H1 (cell line): ENCODE measurements at regions not wholly inside any gene's neighbourhood (a gene's known extent, or its start where the extent isn't known, plus 50 kb on each side); places are given as distances from the start of the nearest gene placed in this dataset.

ENCODE experiments used
- CTCF ChIA-PET: fragments of 300-600 bp; sonication (Branson Sonifier 250); formaldehyde crosslinking; loops from one replicate; lab custom pipeline; 2021; ENCODE audit not compliant: partially characterized antibody; lab: Charles Lee
- POLR2A ChIA-PET: fragments of 300-600 bp; sonication (Branson Sonifier 250); formaldehyde crosslinking; loops from one replicate; lab custom pipeline; 2021; ENCODE audit warnings: inconsistent platforms; ENCODE audit not compliant: partially characterized antibody; lab: Charles Lee
- DNase-seq, 2 experiments: peaks; one replicate each; pipeline versions ENCODE4 v3.0.0 to v3.0.0-alpha.2; 2010 to 2022; ENCODE audit warnings: low spot score in 2 of 2, low read depth in 1 of 2, mixed read lengths in 1 of 2
- FAIRE-seq: peaks from 2 replicates; lab custom pipeline; 2011; peaks lifted over from hg19 to GRCh38; lab: Jason Lieb, UNC
- H2AFZ ChIP-seq: 2 replicates; pipeline ENCODE4 v1.8.1; 2012; ENCODE audit warnings: low read length, inconsistent platforms
- H2AK5ac ChIP-seq: 2 replicates; pipeline ENCODE4 v1.6.1; 2013; ENCODE audit warnings: low read depth, low read length
- H2BK120ac ChIP-seq: replicated peaks from 2 replicates; pipeline ENCODE3; 2013; ENCODE audit warnings: low read depth, low read length, inconsistent platforms
- H2BK12ac ChIP-seq: 2 replicates; pipeline ENCODE4 v1.6.1; 2013; ENCODE audit warnings: low read depth, low read length
- H2BK15ac ChIP-seq: 2 replicates; pipeline ENCODE4 v1.6.1; 2013; ENCODE audit warnings: low read length
- H2BK20ac ChIP-seq: 2 replicates; pipeline ENCODE4 v1.6.1; 2013; ENCODE audit warnings: low read length
- H2BK5ac ChIP-seq: 2 replicates; pipeline ENCODE4 v1.6.1; 2013; ENCODE audit warnings: low read depth, low read length
- H3K14ac ChIP-seq: 2 replicates; pipeline ENCODE4 v1.6.1; 2013; ENCODE audit warnings: inconsistent platforms; ENCODE audit not compliant: insufficient read length
- H3K18ac ChIP-seq: 2 replicates; pipeline ENCODE4 v1.6.1; 2013; ENCODE audit warnings: low read length; ENCODE audit errors: extremely low read depth
- H3K23ac ChIP-seq: 2 replicates; pipeline ENCODE4 v1.6.1; 2013; ENCODE audit warnings: inconsistent platforms; ENCODE audit not compliant: insufficient read length
- H3K23me2 ChIP-seq: 2 replicates; pipeline ENCODE4 v1.6.1; 2013; ENCODE audit warnings: low read depth, low read length
- H3K27ac ChIP-seq: 2 replicates; pipeline ENCODE4 v1.6.1; 2011; ENCODE audit warnings: low read depth, low read length, inconsistent platforms
- H3K27me3 ChIP-seq, 4 experiments: replicated peaks in 1 of 4; 1 replicate in 1 of 4; 2 replicates in 3 of 4; pipeline versions ENCODE4 v1.6.1 to v1.8.1; 2011 to 2013; ENCODE audit warnings: low read length in 3 of 4, mild to moderate bottlenecking in 3 of 4, inconsistent platforms in 2 of 4, mixed read lengths in 2 of 4, moderate library complexity in 1 of 4; ENCODE audit not compliant: control insufficient read depth in 3 of 4, insufficient read depth in 3 of 4; ENCODE audit errors: extremely low read depth in 1 of 4
- H3K36me3 ChIP-seq, 4 experiments: 2 replicates each; pipeline versions ENCODE4 v1.6.1 to v1.8.1; 2011 to 2013; ENCODE audit warnings: mild to moderate bottlenecking in 4 of 4, low read length in 3 of 4, moderate library complexity in 2 of 4, control low read depth in 1 of 4, inconsistent platforms in 1 of 4; ENCODE audit not compliant: insufficient read depth in 4 of 4, control insufficient read depth in 2 of 4
- H3K4ac ChIP-seq: replicated peaks from 2 replicates; pipeline ENCODE3; 2013; ENCODE audit warnings: low read length, low read depth, mixed read lengths, inconsistent platforms; ENCODE audit not compliant: insufficient read length
- H3K4me1 ChIP-seq, 4 experiments: replicated peaks in 1 of 4; 1 replicate in 1 of 4; 2 replicates in 3 of 4; pipeline versions ENCODE4 v1.6.1 to v1.8.1; 2011 to 2013; ENCODE audit warnings: low read length in 3 of 4, inconsistent platforms in 2 of 4, mixed read lengths in 1 of 4; ENCODE audit not compliant: insufficient read depth in 4 of 4, control insufficient read depth in 3 of 4
- H3K4me2 ChIP-seq, 2 experiments: 2 replicates each; pipeline versions ENCODE4 v1.6.1 to v1.8.1; 2011 to 2013; ENCODE audit warnings: low read depth in 2 of 2, low read length in 2 of 2, control low read depth in 1 of 2, inconsistent platforms in 1 of 2, mild to moderate bottlenecking in 1 of 2; ENCODE audit not compliant: insufficient read depth in 1 of 2
- H3K4me3 ChIP-seq, 4 experiments: fragments of 200-600, 300-600 bp in 1 of 4; sonication (generic), shearing (Covaris generic), sonication (Bioruptor Twin) in 1 of 4; 2 replicates each; pipeline versions ENCODE4 v1.5.1 to v1.8.1; 2011 to 2016; ENCODE audit warnings: low read length in 4 of 4, low read depth in 3 of 4, control low read depth in 2 of 4, inconsistent platforms in 2 of 4, mild to moderate bottlenecking in 2 of 4, mixed read lengths in 1 of 4, moderate library complexity in 1 of 4; ENCODE audit not compliant: insufficient read depth in 2 of 4; ENCODE audit errors: extremely low read depth in 1 of 4
- H3K56ac ChIP-seq: replicated peaks from 2 replicates; pipeline ENCODE3; 2013; ENCODE audit warnings: low read depth, mild to moderate bottlenecking, mixed read lengths, low read length, inconsistent platforms; ENCODE audit not compliant: insufficient read length
- H3K79me1 ChIP-seq: 2 replicates; pipeline ENCODE4 v1.6.1; 2013; ENCODE audit warnings: low read depth, low read length, control low read depth
- H3K79me2 ChIP-seq, 2 experiments: 2 replicates each; pipeline versions ENCODE4 v1.6.1 to v1.8.1; 2012 to 2013; ENCODE audit warnings: low read length in 2 of 2, mild to moderate bottlenecking in 2 of 2, inconsistent platforms in 1 of 2; ENCODE audit not compliant: insufficient read depth in 2 of 2, control insufficient read depth in 1 of 2
- H3K9ac ChIP-seq, 4 experiments: replicated peaks in 1 of 4; 1 replicate in 1 of 4; 2 replicates in 3 of 4; pipeline versions ENCODE4 v1.6.1 to v1.8.1; 2011 to 2013; ENCODE audit warnings: low read depth in 3 of 4, low read length in 3 of 4, control low read depth in 2 of 4, mild to moderate bottlenecking in 2 of 4, moderate library complexity in 2 of 4, inconsistent platforms in 1 of 4; ENCODE audit errors: extremely low read depth in 1 of 4
- H3K9me3 ChIP-seq, 2 experiments: 2 replicates each; pipeline versions ENCODE4 v1.6.1 to v1.8.1; 2012 to 2013; ENCODE audit warnings: mild to moderate bottlenecking in 2 of 2, moderate library complexity in 2 of 2, control low read depth in 1 of 2, inconsistent platforms in 1 of 2, low read depth in 1 of 2, low read length in 1 of 2, mixed read lengths in 1 of 2; ENCODE audit not compliant: insufficient read depth in 2 of 2
- H4K20me1 ChIP-seq, 2 experiments: replicated peaks in 1 of 2; 2 replicates each; pipeline versions ENCODE3 to v1.8.1; 2011 to 2013; ENCODE audit warnings: inconsistent platforms in 2 of 2, low read length in 2 of 2, mild to moderate bottlenecking in 1 of 2; ENCODE audit not compliant: insufficient read depth in 2 of 2, control insufficient read depth in 1 of 2
- H4K5ac ChIP-seq: 2 replicates; pipeline ENCODE4 v1.6.1; 2013; ENCODE audit warnings: low read length, low read depth, mixed read lengths, inconsistent platforms; ENCODE audit not compliant: insufficient read length
- H4K8ac ChIP-seq: 2 replicates; pipeline ENCODE4 v1.8.0; 2013; ENCODE audit warnings: mild to moderate bottlenecking, moderate library complexity, low read length, inconsistent platforms; ENCODE audit not compliant: insufficient read depth; ENCODE audit errors: extremely low read depth
- H4K91ac ChIP-seq: replicated peaks from 2 replicates; pipeline ENCODE3; 2013; ENCODE audit warnings: low read length, mixed read lengths, inconsistent platforms; ENCODE audit not compliant: insufficient read length
- CBX8 ChIP-seq: fragments of 300-800, 300-1000 bp; sonication (generic); IDR thresholded peaks from 2 replicates; pipeline ENCODE4 v1.7.1; 2016; ENCODE audit warnings: low read depth, low read length, borderline replicate concordance
- CTCF ChIP-seq, 3 experiments: IDR thresholded peaks; 1 replicate in 2 of 3; 2 replicates in 1 of 3; pipeline versions ENCODE4 v1.5.1 to v1.6.1; 2011; ENCODE audit warnings: low read length in 3 of 3, mild to moderate bottlenecking in 3 of 3, inconsistent platforms in 2 of 3, low read depth in 1 of 3, moderate library complexity in 1 of 3; ENCODE audit not compliant: insufficient read depth in 1 of 3; ENCODE audit errors: control extremely low read depth in 1 of 3
- JUND ChIP-seq: IDR thresholded peaks from 2 replicates; pipeline ENCODE4 v1.6.1; 2011; ENCODE audit warnings: mild to moderate bottlenecking, improper control_type of control experiment, low read length
- KDM1A ChIP-seq: fragments of 200-600, 300-600 bp; sonication (generic); IDR thresholded peaks from 2 replicates; pipeline ENCODE4 v1.7.1; 2016; ENCODE audit warnings: mild to moderate bottlenecking, low read length, borderline replicate concordance
- POLR2AphosphoS5 ChIP-seq: IDR thresholded peaks from 2 replicates; pipeline ENCODE4 v1.6.1; 2011; ENCODE audit warnings: low read depth, low read length
- POU5F1 ChIP-seq: IDR thresholded peaks from 2 replicates; pipeline ENCODE4 v1.6.1; 2011; ENCODE audit warnings: low read depth, mild to moderate bottlenecking, low read length, moderate library complexity
- RFX5 ChIP-seq: IDR thresholded peaks from 2 replicates; pipeline ENCODE4 v1.6.1; 2011; ENCODE audit warnings: low read depth, low read length, improper control_type of control experiment, borderline replicate concordance
- RNF2 ChIP-seq: fragments of 200-900, 300-1000 bp; sonication (generic); IDR thresholded peaks from 2 replicates; pipeline ENCODE4 v1.7.1; 2016; ENCODE audit warnings: borderline replicate concordance, low read depth, mild to moderate bottlenecking, antibody characterized with exemption, low read length; ENCODE audit not compliant: poor library complexity, severe bottlenecking; ENCODE audit errors: missing control alignments
- SAP30 ChIP-seq: fragments of 300-600 bp; sonication (generic); IDR thresholded peaks from 2 replicates; pipeline ENCODE4 v1.7.1; 2012; ENCODE audit warnings: low read length, moderate library complexity, mild to moderate bottlenecking, inconsistent platforms; ENCODE audit not compliant: insufficient read depth, insufficient replicate concordance
- TCF12 ChIP-seq: IDR thresholded peaks from 2 replicates; pipeline ENCODE4 v1.6.1; 2011; ENCODE audit warnings: low read depth, mild to moderate bottlenecking, low read length
- YY1 ChIP-seq: IDR thresholded peaks from 2 replicates; pipeline ENCODE4 v1.6.1; 2011; ENCODE audit warnings: low read depth, mild to moderate bottlenecking, low read length
- WGBS, 2 experiments: shearing (Covaris generic) in 1 of 2; methylation state at CpG; one replicate each; pipeline versions ENCODE4 v1.1.6 to v1.1.7; 2013 to 2015; ENCODE audit warnings: low lambda C conversion rate in 2 of 2, mixed read lengths in 2 of 2, inconsistent platforms in 1 of 2, low coverage in 1 of 2, missing lambda C conversion rate in 1 of 2; ENCODE audit not compliant: insufficient replicate concordance in 2 of 2, insufficient coverage in 1 of 2, insufficient read length in 1 of 2; ENCODE audit errors: extremely low coverage in 1 of 2, missing lambda C conversion rate in 1 of 2; 5-methylcytosine and 5-hydroxymethylcytosine counted together

DNA sequence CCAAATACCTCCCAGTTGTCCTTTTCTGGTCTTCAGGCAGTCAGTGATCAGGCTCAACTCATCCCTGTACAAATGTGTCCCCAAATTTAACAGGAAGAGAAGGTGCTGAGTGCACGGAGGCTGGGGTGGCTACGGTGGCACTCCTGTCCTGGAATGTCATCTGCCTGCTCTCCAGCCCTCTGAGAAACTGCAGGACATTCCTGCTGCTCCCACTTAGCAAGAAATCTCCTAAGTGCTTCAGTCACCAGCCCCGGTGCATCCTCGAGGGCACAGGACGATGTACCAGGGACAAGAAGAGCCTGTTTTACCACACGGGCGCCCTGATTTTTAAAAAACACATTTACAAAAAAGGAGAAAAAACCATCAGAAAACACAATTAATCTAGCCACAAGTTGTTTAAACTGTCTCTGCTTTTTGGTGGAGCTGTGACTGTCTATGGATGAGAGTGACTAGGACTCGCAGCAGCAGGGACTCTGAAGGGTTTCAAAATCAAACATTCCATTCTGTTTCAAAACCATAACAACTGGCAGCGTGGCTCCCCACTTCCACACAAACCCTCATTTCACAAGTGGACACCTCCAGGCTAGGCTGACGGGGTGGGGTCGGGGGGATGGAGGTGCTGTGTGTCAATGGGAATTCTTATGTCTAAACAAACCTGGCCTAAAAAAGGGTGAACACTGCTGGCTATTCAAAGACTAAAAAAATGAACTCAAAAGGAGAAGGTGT, 65.3 kb upstream of the CNEP1R1 start:
- no peak overlapping the region for H2AK5ac ChIP-seq
- no peaks in the 10 kb centered on the region for H3K79me2 ChIP-seq
- H2BK20ac ChIP-seq = no peak overlapping the region
- H4K8ac ChIP-seq = no peak overlapping the region
- 88% methylated on average over 11 of the region's 11 CpGs; no CpG with 5 or more reads in 1 of the 2 experiments for WGBS, 2 experiments
- no peak overlapping the region for H3K14ac ChIP-seq
- no peak overlapping the region for H3K56ac ChIP-seq
- no peak overlapping the region for H2BK15ac ChIP-seq
- H2BK5ac ChIP-seq = no peak overlapping the region
- H2BK12ac ChIP-seq = no peak overlapping the region
- no peaks in the 10 kb centered on the region for H3K9me3 ChIP-seq
- H3K9ac ChIP-seq = no peak overlapping the region
- no peaks in the 10 kb centered on the region for H3K4me1 ChIP-seq
- H3K4me2 ChIP-seq = no peak overlapping the region
- H3K27ac ChIP-seq = no peak overlapping the region
- no peak overlapping the region for H4K91ac ChIP-seq
- POLR2A ChIA-PET = no interaction called here
- no peak overlapping the region for H3K23ac ChIP-seq
- H2AFZ ChIP-seq = no peak overlapping the region
- CTCF ChIA-PET = no interaction called here
- FAIRE-seq = no peak
- no peaks in the 10 kb centered on the region for H4K20me1 ChIP-seq
- DNase-seq = no peak
- H3K18ac ChIP-seq = no peak overlapping the region
- no peak overlapping the region for H3K4me3 ChIP-seq
- H3K23me2 ChIP-seq = no peaks in the 10 kb centered on the region
- H2BK120ac ChIP-seq = no peak overlapping the region
- no peak overlapping the region for H4K5ac ChIP-seq
- H3K36me3 ChIP-seq = no peaks in the 10 kb centered on the region
- no peaks in the 10 kb centered on the region for H3K27me3 ChIP-seq
- H3K4ac ChIP-seq = no peak overlapping the region
- no peaks in the 10 kb centered on the region for H3K79me1 ChIP-seq
- TF ChIP-seq KDM1A = no peak
- TF ChIP-seq RNF2 = no peak
- no peak for TF ChIP-seq CTCF (IDR thresholded peaks at IDR 0.05; ENCODE audit: control extremely low read depth in 1 of 3, insufficient read depth in 1 of 3, low read depth in 1 of 3, low read length in 3 of 3)
- no peak for TF ChIP-seq POLR2AphosphoS5
- no peak for TF ChIP-seq POU5F1
- no peak for TF ChIP-seq TCF12
- TF ChIP-seq CBX8 = no peak
- no peak for TF ChIP-seq JUND
- no peak for TF ChIP-seq SAP30
- no peak for TF ChIP-seq RFX5
- TF ChIP-seq YY1 = no peak
